ENCODE measurements at regions not wholly inside any gene's neighbourhood (a gene's known extent, or its start where the extent isn't known, plus 50 kb on each side); places are given as distances from the start of the nearest gene placed in this dataset.
"Not testable (repeated sequence)": the region's sequence is repeated elsewhere in the genome, so short reads cannot be mapped to it uniquely, and the experiment has no call there.

DNA sequence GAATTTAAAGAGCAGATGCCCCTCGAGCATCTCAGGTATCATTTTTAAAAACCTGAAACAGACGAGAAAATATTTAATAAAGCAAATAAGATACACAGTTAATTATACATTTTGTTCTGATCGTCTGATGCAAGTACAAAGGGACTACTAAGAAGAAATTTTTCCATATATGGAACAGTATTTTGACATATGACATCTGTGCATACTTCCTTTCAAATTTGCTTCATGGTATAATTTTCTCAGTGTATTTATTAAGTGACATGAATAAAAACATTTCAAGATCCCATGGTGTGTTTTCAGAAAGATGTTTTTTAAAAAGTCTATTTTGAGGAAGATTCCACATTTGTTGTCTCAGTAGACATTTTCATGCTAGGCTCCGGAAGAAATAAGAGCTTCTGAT is 208.1 kb downstream of the VGLL3 start:
- Mint-ChIP-seq H3K9me3 (peaks cover 0 to 2% (median 0%) of the 10 kb centered on the region in 8 donors), H3K4me1 (no peaks in the 10 kb centered on the region), H3K36me3 (no peaks in the 10 kb centered on the region), H3K27ac (no peak overlapping the region), H3K4me3 (no peak overlapping the region), H3K27me3 (no peaks in the 10 kb centered on the region)
- H3K9me3 ChIP-seq (ENCODE audit: control insufficient read depth in 1 of 2, low read length in 2 of 2) = no peaks in the 10 kb centered on the region
- no peaks in the 10 kb centered on the region for H3K4me1 ChIP-seq (ENCODE audit: insufficient read depth, low read length)
- no peaks in the 10 kb centered on the region for H3K27me3 ChIP-seq (ENCODE audit: insufficient read depth, low read length)
- intact Hi-C loops (cut with micrococcal nuclease) = no loop called here
- no peak overlapping the region for H3K27ac ChIP-seq (ENCODE audit: low read depth, low read length)
- ChIA-PET CTCF (ENCODE audit: partially characterized antibody) (no interaction called here), POLR2A (ENCODE audit: partially characterized antibody) (no interaction called here)
- no peak for DNase-seq
- H3K36me3 ChIP-seq (ENCODE audit: insufficient read depth, low read length) = no peaks in the 10 kb centered on the region
- H3K4me3 ChIP-seq (ENCODE audit: low read length in 2 of 2) = no peak overlapping the region

DNA sequence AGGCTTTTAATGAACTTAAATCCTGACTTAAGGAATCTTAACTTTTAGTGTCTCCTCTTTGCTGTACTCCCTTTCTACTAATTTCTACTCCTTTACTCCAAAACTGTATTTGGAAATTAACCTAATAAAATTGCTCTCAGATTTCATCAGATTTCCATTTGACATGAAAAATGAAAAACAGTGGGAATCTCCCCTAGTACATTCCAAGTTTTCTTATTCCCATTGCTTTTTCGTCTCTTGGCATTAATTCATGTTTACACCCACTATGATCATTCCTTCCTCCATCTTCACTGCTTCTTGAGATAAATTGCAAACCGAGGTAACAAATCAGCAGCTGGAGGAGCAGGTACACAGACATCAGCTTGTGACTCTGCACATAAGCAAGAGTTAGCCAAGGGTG is 208.7 kb downstream of the VGLL3 start:
- Histone ChIP-seq H3K27ac (ENCODE audit: low read depth, low read length) (no peak overlapping the region), H3K4me3 (ENCODE audit: low read length in 2 of 2) (no peak overlapping the region), H3K36me3 (ENCODE audit: insufficient read depth, low read length) (no peaks in the 10 kb centered on the region), H3K4me1 (ENCODE audit: insufficient read depth, low read length) (no peaks in the 10 kb centered on the region), H3K27me3 (ENCODE audit: insufficient read depth, low read length) (no peaks in the 10 kb centered on the region), H3K9me3 (ENCODE audit: control insufficient read depth in 1 of 2, low read length in 2 of 2) (no peaks in the 10 kb centered on the region)
- Mint-ChIP-seq H3K36me3 (no peaks in the 10 kb centered on the region), H3K27ac (no peak overlapping the region), H3K4me1 (no peaks in the 10 kb centered on the region), H3K9me3 (peaks cover 0 to 4% (median 0%) of the 10 kb centered on the region in 8 donors), H3K27me3 (no peaks in the 10 kb centered on the region), H3K4me3 (no peak overlapping the region)
- intact Hi-C loops (cut with micrococcal nuclease) = no loop called here
- no peak for DNase-seq
- CTCF ChIA-PET (ENCODE audit: partially characterized antibody) = no interaction called here
- POLR2A ChIA-PET (ENCODE audit: partially characterized antibody) = no interaction called here

DNA sequence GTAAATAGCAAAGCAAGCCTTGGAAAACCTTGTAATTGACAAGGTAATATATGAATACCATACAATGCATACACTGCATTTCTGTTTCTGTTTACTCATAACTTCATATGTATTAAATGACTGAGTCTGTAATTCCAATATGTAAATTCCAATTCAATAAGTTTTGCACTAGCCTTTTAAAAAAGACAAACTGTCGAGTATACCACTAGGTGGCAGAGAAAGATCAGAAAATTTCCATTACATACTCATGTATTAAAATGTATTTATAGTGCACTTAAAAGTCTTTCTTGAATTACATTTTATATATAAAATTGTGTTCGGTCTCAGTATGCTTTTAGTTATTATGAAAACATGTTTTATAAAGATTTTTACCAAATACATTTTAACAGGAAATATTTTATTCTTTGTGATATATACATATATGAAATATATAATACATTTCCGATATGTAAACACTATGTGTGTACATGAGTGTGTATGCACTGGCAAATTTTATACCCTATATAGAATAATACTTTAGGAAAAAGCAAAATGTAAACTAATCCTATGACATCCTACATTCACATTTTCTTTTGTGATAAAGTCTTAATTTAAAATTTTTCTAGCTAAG is 216.8 kb downstream of the VGLL3 start:
- intact Hi-C loops (cut with micrococcal nuclease) = no loop called here
- peaks cover 0 to 4% (median 0%) of the 10 kb centered on the region in 8 donors for H3K9me3 Mint-ChIP-seq
- no peaks in the 10 kb centered on the region for H3K4me1 ChIP-seq (ENCODE audit: insufficient read depth, low read length)
- no peak overlapping the region for H3K4me3 ChIP-seq (ENCODE audit: low read length in 2 of 2)
- POLR2A ChIA-PET (ENCODE audit: partially characterized antibody) = no interaction called here
- no peaks in the 10 kb centered on the region for H3K27me3 ChIP-seq (ENCODE audit: insufficient read depth, low read length)
- no peak overlapping the region for H3K27ac Mint-ChIP-seq
- no peaks in the 10 kb centered on the region for H3K36me3 ChIP-seq (ENCODE audit: insufficient read depth, low read length)
- H3K4me3 Mint-ChIP-seq = no peak overlapping the region
- CTCF ChIA-PET (ENCODE audit: partially characterized antibody) = no interaction called here
- no peaks in the 10 kb centered on the region for H3K9me3 ChIP-seq (ENCODE audit: control insufficient read depth in 1 of 2, low read length in 2 of 2)
- no peaks in the 10 kb centered on the region for H3K27me3 Mint-ChIP-seq
- DNase-seq = no peak
- no peak overlapping the region for H3K27ac ChIP-seq (ENCODE audit: low read depth, low read length)
- no peaks in the 10 kb centered on the region for H3K36me3 Mint-ChIP-seq
- H3K4me1 Mint-ChIP-seq = no peaks in the 10 kb centered on the region

DNA sequence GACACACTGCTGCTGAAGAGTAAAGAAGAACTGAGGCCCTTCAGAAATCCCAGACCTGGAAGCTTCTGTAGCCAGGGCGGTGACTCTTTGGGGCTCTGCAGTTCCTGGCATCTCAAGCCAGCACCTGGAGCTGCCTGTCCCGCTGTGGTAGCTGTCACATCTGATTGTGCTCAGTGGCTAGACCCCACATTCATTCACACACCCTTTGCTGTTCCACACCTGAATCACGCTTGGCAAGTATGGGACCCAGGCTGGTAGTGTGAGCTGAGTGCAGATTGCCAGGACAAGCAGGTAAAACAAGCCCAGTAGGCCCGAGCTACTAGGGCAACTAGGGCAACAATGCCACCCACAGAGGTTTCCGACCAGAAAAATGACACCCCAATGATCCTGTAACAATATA is 218.2 kb downstream of the VGLL3 start:
- Mint-ChIP-seq H3K36me3 (no peaks in the 10 kb centered on the region), H3K4me1 (no peaks in the 10 kb centered on the region), H3K27ac (no peak overlapping the region), H3K4me3 (no peak overlapping the region), H3K9me3 (peaks cover 0 to under 1% (median 0%) of the 10 kb centered on the region in 8 donors), H3K27me3 (no peaks in the 10 kb centered on the region)
- no peaks in the 10 kb centered on the region for H3K27me3 ChIP-seq (ENCODE audit: insufficient read depth, low read length)
- H3K4me3 ChIP-seq (ENCODE audit: low read length in 2 of 2) = no peak overlapping the region
- H3K4me1 ChIP-seq (ENCODE audit: insufficient read depth, low read length) = no peaks in the 10 kb centered on the region
- ChIA-PET POLR2A (ENCODE audit: partially characterized antibody) (no interaction called here), CTCF (ENCODE audit: partially characterized antibody) (no interaction called here)
- DNase-seq = no peak
- intact Hi-C loops (cut with micrococcal nuclease) = no loop called here
- no peak overlapping the region for H3K27ac ChIP-seq (ENCODE audit: low read depth, low read length)
- no peaks in the 10 kb centered on the region for H3K9me3 ChIP-seq (ENCODE audit: control insufficient read depth in 1 of 2, low read length in 2 of 2)
- no peaks in the 10 kb centered on the region for H3K36me3 ChIP-seq (ENCODE audit: insufficient read depth, low read length)

DNA sequence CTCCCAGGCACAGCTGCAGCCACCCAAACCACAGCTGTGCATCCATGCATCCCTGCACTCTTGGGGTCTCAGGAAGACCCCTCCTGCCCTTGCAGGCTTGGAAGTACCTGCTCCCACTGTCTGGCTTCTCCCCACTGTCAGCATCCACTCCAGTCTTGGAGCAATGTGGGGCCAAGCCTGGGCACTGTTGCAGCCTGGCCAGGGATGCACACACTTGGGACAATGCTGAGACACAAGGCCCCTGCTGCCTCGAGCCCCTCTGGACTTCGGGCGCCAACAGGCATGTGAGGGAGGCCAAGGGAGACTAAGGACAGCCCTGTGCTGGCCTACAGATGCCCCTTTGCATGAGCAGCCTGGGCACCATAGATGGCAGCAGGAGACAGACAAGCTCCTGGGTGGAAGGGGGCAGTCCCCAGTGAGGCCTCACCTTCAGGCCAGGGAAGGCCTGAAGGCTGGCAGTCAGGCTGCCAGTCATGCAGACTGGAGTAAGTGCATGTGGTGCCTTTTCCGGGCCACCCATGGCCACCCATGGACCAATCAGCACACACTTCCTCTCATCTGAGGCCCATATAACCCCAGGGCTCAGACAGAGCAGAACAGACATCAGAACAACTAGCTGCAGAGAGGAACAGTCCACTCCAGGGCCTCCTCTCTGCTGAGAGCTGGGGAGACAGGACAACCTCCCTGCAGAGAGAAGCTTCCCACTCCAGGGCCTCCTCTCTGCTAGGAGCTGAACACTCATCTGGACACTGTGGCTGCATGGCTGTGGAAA is 219.0 kb downstream of the VGLL3 start:
- Mint-ChIP-seq H3K4me1 (no peaks in the 10 kb centered on the region), H3K36me3 (no peaks in the 10 kb centered on the region), H3K4me3 (no peak overlapping the region), H3K9me3 (no peaks in the 10 kb centered on the region), H3K27ac (no peak overlapping the region), H3K27me3 (no peaks in the 10 kb centered on the region)
- no peaks in the 10 kb centered on the region for H3K4me1 ChIP-seq (ENCODE audit: insufficient read depth, low read length)
- no peaks in the 10 kb centered on the region for H3K9me3 ChIP-seq (ENCODE audit: control insufficient read depth in 1 of 2, low read length in 2 of 2)
- H3K4me3 ChIP-seq (ENCODE audit: low read length in 2 of 2) = no peak overlapping the region
- H3K36me3 ChIP-seq (ENCODE audit: insufficient read depth, low read length) = no peaks in the 10 kb centered on the region
- intact Hi-C loops (cut with micrococcal nuclease) = no loop called here
- DNase-seq = no peak
- H3K27me3 ChIP-seq (ENCODE audit: insufficient read depth, low read length) = no peaks in the 10 kb centered on the region
- POLR2A ChIA-PET (ENCODE audit: partially characterized antibody) = no interaction called here
- H3K27ac ChIP-seq (ENCODE audit: low read depth, low read length) = no peak overlapping the region
- CTCF ChIA-PET (ENCODE audit: partially characterized antibody) = no interaction called here

DNA sequence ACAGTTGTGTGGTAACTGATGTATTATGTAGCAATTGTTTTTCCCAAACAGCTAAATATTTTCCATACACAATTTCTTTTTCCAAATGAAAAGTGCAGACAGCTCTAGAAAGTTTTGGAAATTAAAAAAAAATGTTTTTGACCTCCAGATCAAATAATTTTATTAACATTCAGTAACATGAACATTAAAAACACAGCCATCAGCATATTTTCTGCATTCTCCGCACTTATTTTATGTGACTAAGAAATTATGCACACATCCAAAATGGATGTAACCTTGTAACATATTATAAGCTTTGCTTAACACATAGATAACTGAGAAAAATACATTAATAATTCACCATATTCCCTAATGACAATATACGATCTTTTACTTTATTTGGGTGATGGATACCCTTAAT is 224.6 kb downstream of the VGLL3 start:
- Mint-ChIP-seq H3K9me3 (peaks cover 0 to 5% (median 0%) of the 10 kb centered on the region in 8 donors), H3K27me3 (no peaks in the 10 kb centered on the region), H3K36me3 (no peaks in the 10 kb centered on the region), H3K4me1 (no peaks in the 10 kb centered on the region), H3K4me3 (no peak overlapping the region), H3K27ac (no peak overlapping the region)
- DNase-seq = no peak
- H3K27me3 ChIP-seq (ENCODE audit: insufficient read depth, low read length) = no peaks in the 10 kb centered on the region
- H3K4me1 ChIP-seq (ENCODE audit: insufficient read depth, low read length) = no peaks in the 10 kb centered on the region
- intact Hi-C loops (cut with micrococcal nuclease) = no loop called here
- POLR2A ChIA-PET (ENCODE audit: partially characterized antibody) = no interaction called here
- no peaks in the 10 kb centered on the region for H3K36me3 ChIP-seq (ENCODE audit: insufficient read depth, low read length)
- CTCF ChIA-PET (ENCODE audit: partially characterized antibody) = no interaction called here
- H3K9me3 ChIP-seq (ENCODE audit: control insufficient read depth in 1 of 2, low read length in 2 of 2) = no peaks in the 10 kb centered on the region
- no peak overlapping the region for H3K27ac ChIP-seq (ENCODE audit: low read depth, low read length)
- no peak overlapping the region for H3K4me3 ChIP-seq (ENCODE audit: low read length in 2 of 2)

DNA sequence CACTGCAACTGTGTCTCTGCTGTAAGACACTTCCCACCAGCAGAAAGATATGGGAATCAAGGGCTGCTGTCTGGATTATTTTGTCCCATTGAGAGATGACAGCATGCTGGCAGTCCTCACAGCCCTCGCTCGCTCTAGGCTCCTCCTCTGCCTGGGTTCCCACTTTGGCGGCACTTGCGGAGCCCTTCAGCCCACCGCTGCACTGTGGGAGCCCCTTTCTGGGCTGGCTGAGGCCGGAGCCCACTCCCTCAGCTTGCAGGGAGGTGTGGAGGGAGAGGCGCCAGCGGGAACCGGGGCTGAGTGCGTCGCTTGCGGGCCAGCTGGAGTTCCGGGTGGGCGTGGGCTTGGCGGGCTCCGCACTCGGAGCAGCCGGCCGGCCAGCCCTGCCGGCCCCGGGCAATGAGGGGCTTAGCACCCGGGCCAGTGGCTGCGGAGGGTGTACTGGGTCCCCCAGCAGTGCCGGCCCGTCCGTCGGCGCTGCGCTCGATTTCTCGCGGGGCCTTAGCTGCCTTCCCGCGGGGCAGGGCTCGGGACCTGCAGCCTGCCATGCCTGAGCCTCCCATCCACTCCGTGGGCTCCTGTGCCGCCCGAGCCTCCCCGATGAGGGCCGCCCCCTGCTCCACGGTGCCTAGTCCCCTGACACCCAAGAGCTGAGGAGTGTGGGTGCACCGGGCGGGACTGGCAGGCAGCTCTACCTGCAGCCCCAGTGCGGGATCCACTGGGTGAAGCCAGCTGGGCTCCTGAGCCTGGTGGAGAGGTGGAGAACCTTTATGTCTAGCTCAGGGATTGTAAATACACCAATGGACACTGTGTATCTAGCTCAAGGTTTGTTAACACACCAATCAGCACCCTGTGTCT is 233.4 kb downstream of the VGLL3 start:
- H3K36me3 Mint-ChIP-seq; H3K4me1 ChIP-seq (ENCODE audit: insufficient read depth, low read length); intact Hi-C loops (cut with micrococcal nuclease); H3K9me3 ChIP-seq (ENCODE audit: control insufficient read depth in 1 of 2, low read length in 2 of 2); DNase-seq; H3K4me3 ChIP-seq (ENCODE audit: low read length in 2 of 2); H3K4me3 Mint-ChIP-seq; CTCF ChIA-PET (ENCODE audit: partially characterized antibody); POLR2A ChIA-PET (ENCODE audit: partially characterized antibody); H3K4me1 Mint-ChIP-seq; H3K27ac Mint-ChIP-seq; H3K27me3 Mint-ChIP-seq; H3K27me3 ChIP-seq (ENCODE audit: insufficient read depth, low read length); H3K36me3 ChIP-seq (ENCODE audit: insufficient read depth, low read length); H3K27ac ChIP-seq (ENCODE audit: low read depth, low read length): not testable (repeated sequence)
- H3K9me3 Mint-ChIP-seq = peaks cover 0 to 12% (median 7%) of the 10 kb centered on the region in 8 donors
